HG03108 (cell line): ENCODE measurements at regions not wholly inside any gene's neighbourhood (a gene's known extent, or its start where the extent isn't known, plus 50 kb on each side); places are given as distances from the start of the nearest gene placed in this dataset.
"Not testable (repeated sequence)": the region's sequence is repeated elsewhere in the genome, so short reads cannot be mapped to it uniquely, and the experiment has no call there.

Experiments
- ATAC-seq: cut with Tn5 transposase; IDR thresholded peaks from one replicate; pipeline ENCODE4 v1.9.1; 2021; ENCODE audit warnings: moderate library complexity; ENCODE audit not compliant: unreplicated experiment

DNA sequence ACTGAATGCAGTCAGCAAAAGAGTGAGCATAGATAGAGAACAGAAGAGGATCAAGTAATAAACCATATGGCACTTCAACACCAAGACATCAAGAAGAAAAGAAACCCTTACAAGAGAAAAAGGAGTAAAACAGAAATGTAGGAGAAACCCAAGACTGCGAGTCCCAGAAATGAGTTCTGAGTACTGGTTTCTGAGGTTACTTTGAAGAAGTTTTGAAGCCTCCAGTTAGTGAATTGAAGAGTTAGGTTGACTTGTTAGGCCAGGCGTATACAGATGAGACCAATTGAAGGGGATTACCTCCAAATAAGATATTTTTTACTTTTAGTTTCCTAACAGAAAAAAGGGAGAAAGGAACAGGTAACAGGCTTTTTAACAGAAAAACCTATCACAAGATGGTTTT, 162.2 kb upstream of the SSTR1 start:
- no peak for ATAC-seq

- ATAC-seq: no peak
These were observed 161.5 kb upstream of the SSTR1 start for GRCh38 chr14:38046160-38046559.

GRCh38 chr14:38047195-38047902, 160.4 kb upstream of the SSTR1 start:
- no peak for ATAC-seq

DNA sequence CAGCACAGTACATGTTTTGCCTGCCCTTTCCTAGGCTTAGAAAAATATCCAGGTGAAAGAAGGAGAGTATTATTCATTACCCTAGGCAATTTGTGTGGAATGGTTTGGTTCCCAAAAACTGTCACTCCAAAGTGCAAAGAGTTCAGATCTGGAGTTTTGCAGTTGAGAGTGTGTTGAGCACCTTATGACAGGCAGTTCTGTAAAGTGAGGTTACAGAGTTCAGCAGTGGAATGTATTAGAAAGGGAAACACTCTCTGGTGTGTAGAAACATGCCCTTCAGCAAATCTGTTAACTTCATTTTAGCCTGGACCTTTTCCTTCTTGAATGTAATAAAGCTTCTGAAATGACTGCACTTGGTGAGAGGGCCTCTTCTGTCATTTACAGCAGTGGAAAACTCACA, 154.0 kb upstream of the SSTR1 start:
- ATAC-seq: no peak

- ATAC-seq: no peak
These were observed 151.4 kb upstream of the SSTR1 start for GRCh38 chr14:38056270-38056669.

GRCh38 chr14:38062223-38062622, 145.5 kb upstream of the SSTR1 start:
- not testable (repeated sequence) for ATAC-seq

- ATAC-seq: no peak
These were observed 143.9 kb upstream of the SSTR1 start for GRCh38 chr14:38063711-38064320.

- ATAC-seq: no peak
These were observed 142.5 kb upstream of the SSTR1 start for GRCh38 chr14:38065106-38065762.

DNA sequence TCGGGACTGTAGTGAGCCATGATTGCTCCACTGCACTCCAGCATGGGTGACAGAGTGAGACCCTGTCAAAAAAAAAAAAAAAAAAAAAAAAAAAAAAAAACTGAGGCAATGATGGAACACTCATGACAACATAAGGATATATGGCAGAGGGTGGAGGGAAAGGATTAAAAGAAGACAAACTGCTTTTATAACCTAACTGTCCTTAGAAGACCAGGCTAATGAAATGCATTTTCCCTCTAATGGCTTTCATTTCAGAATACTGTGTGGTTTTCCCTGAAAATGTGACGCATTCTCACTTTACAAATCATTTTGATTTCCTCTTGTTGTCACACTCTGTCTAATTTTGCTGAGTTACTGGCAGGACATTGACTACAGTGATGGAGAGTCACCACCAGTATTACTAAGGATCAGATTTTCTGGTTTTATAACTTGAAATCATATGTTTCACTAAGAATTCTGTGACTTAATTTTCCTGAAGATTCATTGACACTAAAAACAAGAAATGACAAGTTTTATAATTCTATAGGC, 137.6 kb upstream of the SSTR1 start:
- ATAC-seq: no peak

DNA sequence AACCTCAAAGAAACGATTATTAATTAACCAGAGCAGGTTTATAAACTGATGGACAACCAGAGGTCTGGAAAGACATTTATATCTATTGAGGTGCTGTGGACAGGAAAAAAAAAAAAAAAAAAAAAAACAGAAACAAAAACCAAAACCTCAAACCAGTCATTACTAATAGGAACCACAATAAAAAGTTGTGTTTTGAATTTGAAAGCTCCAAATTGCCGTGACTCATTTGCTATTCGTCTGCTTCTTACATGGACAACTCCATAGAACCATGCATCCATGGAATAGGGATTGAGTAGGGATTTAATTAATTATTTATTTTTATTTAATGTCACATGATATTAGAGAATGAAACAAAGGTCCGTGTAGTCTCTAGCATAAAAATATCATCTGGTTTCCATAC, 134.1 kb upstream of the SSTR1 start:
- no peak for ATAC-seq

DNA sequence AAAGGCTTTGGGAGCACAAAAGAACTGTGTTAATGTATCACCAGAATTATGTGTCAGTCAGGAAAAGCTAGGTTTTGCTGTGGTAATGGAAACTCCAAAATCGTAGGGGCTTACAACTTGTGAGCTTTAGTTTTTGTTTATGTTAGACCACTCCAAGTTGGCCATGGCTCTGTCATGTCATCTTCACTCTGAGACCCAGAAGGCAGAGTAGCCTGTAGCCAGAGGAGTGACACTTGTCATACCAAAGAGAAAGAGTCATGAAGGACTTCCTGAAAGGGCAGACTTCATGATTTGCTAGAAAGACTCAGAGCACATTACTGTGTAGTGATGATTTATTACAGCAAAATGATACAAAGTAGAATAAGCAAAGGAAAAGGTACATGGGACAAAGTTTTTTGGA, 133.6 kb upstream of the SSTR1 start:
- no peak for ATAC-seq

DNA sequence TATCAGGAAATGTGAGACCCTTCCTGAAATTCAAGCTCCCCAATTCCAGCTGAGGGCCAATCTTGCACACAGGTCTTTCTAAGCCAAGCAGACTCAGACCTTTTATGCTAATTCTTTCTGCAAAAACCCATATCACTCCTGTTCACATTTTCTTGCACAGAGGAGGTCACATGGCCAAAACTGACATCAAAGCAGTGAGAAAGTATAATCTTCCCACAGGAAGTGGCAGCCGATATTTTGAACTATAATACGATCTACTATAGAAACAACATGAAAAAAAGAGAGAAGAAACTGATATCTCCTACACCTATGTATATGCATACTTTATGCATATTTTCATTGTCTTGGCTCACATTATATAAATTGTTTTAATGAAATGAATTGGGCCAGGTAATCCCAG, 132.9 kb upstream of the SSTR1 start:
- ATAC-seq: no peak

- ATAC-seq: no peak
These were observed 129.3 kb upstream of the SSTR1 start for GRCh38 chr14:38078393-38078792.

DNA sequence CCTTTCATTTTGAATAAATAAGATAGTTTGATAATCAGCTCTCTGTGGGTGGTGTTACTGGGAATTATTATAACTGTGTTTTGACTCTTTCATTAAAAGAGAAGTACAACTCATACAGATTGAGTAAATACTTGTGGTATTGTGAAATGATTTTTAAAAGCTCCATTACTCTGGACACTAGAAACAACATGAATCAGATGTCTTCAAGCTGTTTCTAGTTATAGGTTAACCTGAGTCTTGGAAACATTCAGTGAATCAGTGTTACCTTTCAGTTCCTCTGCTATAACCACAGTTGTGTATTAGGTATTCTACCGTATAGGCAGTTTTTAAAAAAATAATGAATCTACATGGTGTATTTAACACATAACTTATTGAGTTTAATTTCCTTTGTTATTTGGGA, 128.4 kb upstream of the SSTR1 start:
- ATAC-seq: peak; percentile 86

GRCh38 chr14:38079886-38080285, 127.8 kb upstream of the SSTR1 start:
- ATAC-seq: no peak

- no peak for ATAC-seq
These were observed 127.0 kb upstream of the SSTR1 start for GRCh38 chr14:38080696-38081095.

- ATAC-seq: no peak
These were observed 124.7 kb upstream of the SSTR1 start for GRCh38 chr14:38083039-38083438.

- no peak for ATAC-seq
These were observed 118.6 kb upstream of the SSTR1 start for GRCh38 chr14:38089123-38089522.

GRCh38 chr14:38090506-38090905, 117.2 kb upstream of the SSTR1 start:
- no peak for ATAC-seq

DNA sequence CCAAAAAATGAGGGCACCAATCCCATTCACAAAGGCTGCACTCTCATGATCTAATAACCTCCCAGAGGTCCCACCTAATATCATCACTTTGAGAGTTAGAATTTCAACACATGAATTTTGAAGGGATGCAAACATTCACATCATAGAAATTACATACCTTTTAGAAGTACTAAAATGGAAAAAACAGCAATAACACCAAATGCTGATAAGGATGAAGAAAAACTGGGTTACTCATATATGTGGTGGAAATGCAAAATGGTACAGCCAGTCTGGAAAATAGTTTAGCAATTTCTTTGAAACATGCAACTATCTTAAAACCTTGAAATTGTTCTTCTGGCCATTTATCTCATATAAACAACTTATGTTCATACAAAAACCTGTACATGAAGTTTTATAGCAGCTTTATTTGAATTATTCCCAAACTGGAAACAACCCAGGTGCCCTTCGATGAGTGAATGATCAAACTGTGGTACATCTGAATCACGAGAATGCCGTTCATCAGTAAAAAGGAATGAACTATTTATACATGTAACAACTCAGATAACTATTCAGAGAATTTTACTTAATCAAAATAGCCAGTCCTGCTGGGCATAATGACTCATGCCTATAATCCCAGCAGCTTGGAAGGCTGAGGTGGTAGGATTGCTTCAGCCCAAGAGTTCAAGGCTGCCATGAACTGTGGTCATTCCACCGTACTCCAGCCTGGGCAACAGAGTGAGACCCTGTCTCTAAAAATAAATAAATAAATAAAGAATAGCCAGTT, 109.4 kb upstream of the SSTR1 start:
- no peak for ATAC-seq

- ATAC-seq: no peak
These were observed 106.0 kb upstream of the SSTR1 start for GRCh38 chr14:38101679-38102078.
